GM12878 (cell line): ENCODE measurements at regions not wholly inside any gene's neighbourhood (a gene's known extent, or its start where the extent isn't known, plus 50 kb on each side); places are given as distances from the start of the nearest gene placed in this dataset.

Experiments used
- ASH2L ChIP-seq: fragments of 300-600, 200-600 bp; sonication (generic); IDR thresholded peaks from 2 replicates; pipeline ENCODE4 v1.6.1; 2017; ENCODE audit warnings: low read depth, mild to moderate bottlenecking, borderline replicate concordance
- CEBPB ChIP-seq, 2 experiments: fragments of 150-350 bp in 1 of 2; IDR thresholded peaks; 2 replicates each; pipeline ENCODE4 v1.6.1; 2012 to 2014; ENCODE audit warnings: low read depth in 2 of 2, low read length in 2 of 2, borderline replicate concordance in 1 of 2, inconsistent platforms in 1 of 2
- CTCF ChIP-seq, 3 experiments: IDR thresholded peaks in 2 of 3; conservative IDR thresholded peaks in 1 of 3; 2 replicates each; pipeline ENCODE4 v1.5.1; 2011; ENCODE audit warnings: low read depth in 3 of 3, low read length in 3 of 3, mild to moderate bottlenecking in 3 of 3, control low read depth in 2 of 3, moderate library complexity in 2 of 3, inconsistent platforms in 1 of 3, mixed read lengths in 1 of 3; ENCODE audit not compliant: control insufficient read depth in 2 of 3, insufficient read depth in 1 of 3; ENCODE audit errors: extremely low read depth in 1 of 3
- EZH2 ChIP-seq: IDR thresholded peaks from 2 replicates; pipeline ENCODE4 v1.6.1; 2012; ENCODE audit warnings: low read depth, mild to moderate bottlenecking, control low read depth, inconsistent platforms, low read length, borderline replicate concordance; ENCODE audit not compliant: control insufficient read depth
- HDAC2 ChIP-seq: fragments of 200-600 bp; sonication (generic); IDR thresholded peaks from 2 replicates; pipeline ENCODE4 v1.6.1; 2017
- NFYB ChIP-seq: IDR thresholded peaks from 2 replicates; pipeline ENCODE4 v1.6.1; 2011; ENCODE audit warnings: low read depth, mild to moderate bottlenecking, low read length, improper control_type of control experiment, moderate library complexity; ENCODE audit not compliant: insufficient read depth
- POLR2A ChIP-seq: IDR thresholded peaks from 2 replicates; pipeline ENCODE4 v1.6.1; 2011; ENCODE audit warnings: low read depth, mild to moderate bottlenecking, low read length
- POLR2AphosphoS2 ChIP-seq: IDR thresholded peaks from 2 replicates; pipeline ENCODE4 v1.6.1; 2011; ENCODE audit warnings: low read depth, mild to moderate bottlenecking, low read length, improper control_type of control experiment, moderate library complexity
- POLR2AphosphoS5 ChIP-seq: IDR thresholded peaks from 2 replicates; pipeline ENCODE4 v1.6.1; 2011; ENCODE audit warnings: mild to moderate bottlenecking, low read length, inconsistent platforms
- TF ChIP-seq, protein P1 (sequence below): fragments of 150-350 bp; IDR thresholded peaks from 2 replicates; pipeline ENCODE4 v1.6.1; 2014; ENCODE audit warnings: mild to moderate bottlenecking, low read depth, low read length
- TF ChIP-seq, protein P2 (sequence below): IDR thresholded peaks from 2 replicates; pipeline ENCODE4 v1.6.1; 2011; ENCODE audit warnings: low read depth, low read length, improper control_type of control experiment, borderline replicate concordance

DNA sequence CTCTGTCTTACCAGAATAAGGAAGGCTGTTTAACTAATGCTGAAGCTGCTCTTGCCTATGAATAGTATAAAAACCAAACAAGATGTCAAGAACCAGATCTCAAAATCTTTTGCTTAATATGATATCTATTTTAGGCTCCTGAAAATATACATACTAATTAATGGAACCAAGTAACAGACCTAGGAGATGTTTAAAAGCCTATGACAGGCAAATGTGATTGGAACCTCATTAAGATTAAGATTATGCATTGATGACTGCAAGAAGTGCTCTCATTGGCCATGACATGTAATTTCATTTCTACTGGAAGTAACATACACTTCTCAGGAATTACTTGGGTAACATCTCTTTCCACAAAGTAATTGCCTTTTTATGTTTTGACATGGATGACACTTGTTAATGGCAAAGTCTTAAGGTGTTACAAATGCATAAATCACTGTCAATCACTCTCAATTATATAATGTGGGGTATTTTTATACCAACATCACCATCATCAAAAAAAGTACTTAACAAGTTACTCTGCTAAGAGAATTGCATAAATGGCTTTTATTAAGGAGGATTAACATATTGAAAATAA, 326.9 kb upstream of the MIR17HG start:
- TF ChIP-seq POLR2A (no peak), EZH2 (no peak), POLR2AphosphoS2 (no peak), ASH2L (no peak), CTCF (IDR thresholded peaks at IDR 0.05 in 2 of 3, conservative IDR thresholded peaks at IDR 0.05 in 1 of 3; ENCODE audit: control insufficient read depth in 2 of 3, extremely low read depth in 1 of 3, insufficient read depth in 1 of 3, low read depth in 3 of 3, low read length in 3 of 3) (no peak), POLR2AphosphoS5 (no peak), CEBPB (IDR thresholded peaks at IDR 0.05; ENCODE audit: borderline replicate concordance in 1 of 2, low read depth in 2 of 2, low read length in 2 of 2) (no peak), HDAC2 (no peak), NFYB (no peak)
- TF ChIP-seq, protein P1, sequence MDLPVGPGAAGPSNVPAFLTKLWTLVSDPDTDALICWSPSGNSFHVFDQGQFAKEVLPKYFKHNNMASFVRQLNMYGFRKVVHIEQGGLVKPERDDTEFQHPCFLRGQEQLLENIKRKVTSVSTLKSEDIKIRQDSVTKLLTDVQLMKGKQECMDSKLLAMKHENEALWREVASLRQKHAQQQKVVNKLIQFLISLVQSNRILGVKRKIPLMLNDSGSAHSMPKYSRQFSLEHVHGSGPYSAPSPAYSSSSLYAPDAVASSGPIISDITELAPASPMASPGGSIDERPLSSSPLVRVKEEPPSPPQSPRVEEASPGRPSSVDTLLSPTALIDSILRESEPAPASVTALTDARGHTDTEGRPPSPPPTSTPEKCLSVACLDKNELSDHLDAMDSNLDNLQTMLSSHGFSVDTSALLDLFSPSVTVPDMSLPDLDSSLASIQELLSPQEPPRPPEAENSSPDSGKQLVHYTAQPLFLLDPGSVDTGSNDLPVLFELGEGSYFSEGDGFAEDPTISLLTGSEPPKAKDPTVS, result no peak
- TF ChIP-seq, protein P2, sequence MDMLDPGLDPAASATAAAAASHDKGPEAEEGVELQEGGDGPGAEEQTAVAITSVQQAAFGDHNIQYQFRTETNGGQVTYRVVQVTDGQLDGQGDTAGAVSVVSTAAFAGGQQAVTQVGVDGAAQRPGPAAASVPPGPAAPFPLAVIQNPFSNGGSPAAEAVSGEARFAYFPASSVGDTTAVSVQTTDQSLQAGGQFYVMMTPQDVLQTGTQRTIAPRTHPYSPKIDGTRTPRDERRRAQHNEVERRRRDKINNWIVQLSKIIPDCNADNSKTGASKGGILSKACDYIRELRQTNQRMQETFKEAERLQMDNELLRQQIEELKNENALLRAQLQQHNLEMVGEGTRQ, result no peak
